ENCODE measurements at regions not wholly inside any gene's neighbourhood (a gene's known extent, or its start where the extent isn't known, plus 50 kb on each side); places are given as distances from the start of the nearest gene placed in this dataset.

GRCh38 chr22:48742556-48743343, 1084.9 kb downstream of the BRD1 start:
- no peak for DNase-seq

- DNase-seq: no peak
Observed at GRCh38 chr22:48742191-48742555, 1085.5 kb downstream of the BRD1 start.

- DNase-seq: no peak
Observed at GRCh38 chr22:48741540-48741939, 1086.1 kb downstream of the BRD1 start.

- no peak for DNase-seq
Observed at GRCh38 chr22:48740731-48741405, 1086.8 kb downstream of the BRD1 start.

- DNase-seq: no peak
Observed at GRCh38 chr22:48740086-48740730, 1087.5 kb downstream of the BRD1 start.

GRCh38 chr22:48739348-48740085, 1088.2 kb downstream of the BRD1 start:
- no peak for DNase-seq

- DNase-seq: no peak
Observed at GRCh38 chr22:48738204-48738980, 1089.3 kb downstream of the BRD1 start.

GRCh38 chr22:48737461-48738203, 1090.0 kb downstream of the BRD1 start:
- no peak for DNase-seq

GRCh38 chr22:48736593-48737460, 1090.8 kb downstream of the BRD1 start:
- DNase-seq: no peak

GRCh38 chr22:48734961-48735360, 1092.7 kb downstream of the BRD1 start:
- DNase-seq: no peak

GRCh38 chr22:48734359-48734758, 1093.3 kb downstream of the BRD1 start:
- no peak for DNase-seq

GRCh38 chr22:48729499-48730171, 1098.0 kb downstream of the BRD1 start:
- DNase-seq: no peak

GRCh38 chr22:48727454-48728058, 1100.1 kb downstream of the BRD1 start:
- no peak for DNase-seq

GRCh38 chr22:48724899-48725298, 1102.8 kb downstream of the BRD1 start:
- no peak for DNase-seq

- DNase-seq: no peak
Observed at GRCh38 chr22:48722661-48723060, 1105.0 kb downstream of the BRD1 start.

- no peak for DNase-seq
Observed at GRCh38 chr22:48721395-48721669, 1106.3 kb downstream of the BRD1 start.

- no peak for DNase-seq
Observed at GRCh38 chr22:48720662-48721394, 1106.8 kb downstream of the BRD1 start.

GRCh38 chr22:48719978-48720661, 1107.6 kb downstream of the BRD1 start:
- DNase-seq: no peak
